ENCODE measurements at regions not wholly inside any gene's neighbourhood (a gene's known extent, or its start where the extent isn't known, plus 50 kb on each side); places are given as distances from the start of the nearest gene placed in this dataset.

DNA sequence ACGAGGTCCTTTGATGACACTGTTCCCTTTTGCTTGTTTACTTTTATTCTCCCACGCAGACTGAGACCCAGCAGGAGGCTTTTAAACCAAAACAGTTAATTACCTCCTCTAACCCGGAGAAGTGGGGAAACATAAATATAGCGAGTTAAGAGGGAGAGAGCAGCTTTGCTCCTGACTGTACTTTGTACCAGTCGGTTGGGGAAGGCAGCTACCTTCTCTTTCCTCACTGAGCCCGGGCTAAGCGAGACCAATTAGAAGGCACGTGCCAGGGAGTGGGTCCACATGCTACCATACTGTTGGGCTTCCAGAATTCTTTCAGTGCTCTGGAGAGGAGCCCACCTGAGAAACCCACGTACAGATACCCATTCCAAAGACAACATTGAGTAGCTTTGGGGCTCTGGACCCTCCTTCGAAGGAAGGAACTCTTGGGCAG lies 124.2 kb downstream of the ZIC5 start:
- WGBS (ENCODE audit: extremely low coverage, insufficient read length, low lambda C conversion rate) = no CpG with 5 or more reads among the region's 10 CpGs
- H3K36me3 Mint-ChIP-seq (ENCODE audit: insufficient read depth in 1 of 3, low read depth in 3 of 3) = peaks cover 0 to 3% (median 0%) of the 10 kb centered on the region in 3 experiments; a peak in 1 of 7 replicates
- no peak overlapping the region for H3K9ac ChIP-seq (ENCODE audit: extremely low read depth, insufficient read length, low read length)
- H3K23ac ChIP-seq (ENCODE audit: insufficient read length, low read depth, low read length) = no peak overlapping the region
- H3K79me1 ChIP-seq (ENCODE audit: insufficient read depth, low read depth, low read length, poor library complexity, severe bottlenecking) = no peaks in the 10 kb centered on the region
- H3K4me1 ChIP-seq (ENCODE audit: insufficient read depth, low read length) = peaks cover 3% of the 10 kb centered on the region
- no peaks in the 10 kb centered on the region for H3K27me3 ChIP-seq (ENCODE audit: insufficient read depth, low read length)
- no peak overlapping the region for H2BK12ac ChIP-seq (ENCODE audit: insufficient read length, low read depth, low read length)
- H3K4me3 Mint-ChIP-seq = no peak overlapping the region
- H4K8ac ChIP-seq (replicated peaks; ENCODE audit: insufficient read length, low read depth, low read length) = no peak overlapping the region
- no peak overlapping the region for H4K5ac ChIP-seq (ENCODE audit: insufficient read length, low read depth, low read length)
- no peak overlapping the region for H2AK5ac ChIP-seq (ENCODE audit: insufficient read length, low read length)
- H3K9me3 ChIP-seq (ENCODE audit: control insufficient read depth, low read depth, low read length) = no peaks in the 10 kb centered on the region
- H2BK120ac ChIP-seq (ENCODE audit: low read depth, low read length, poor library complexity, severe bottlenecking) = no peak overlapping the region
- no peak overlapping the region for H3K14ac ChIP-seq (ENCODE audit: insufficient read depth, low read length)
- no peak overlapping the region for H3K4me2 ChIP-seq (ENCODE audit: insufficient read depth, insufficient read length, low read length)
- no peak overlapping the region for H4K91ac ChIP-seq (ENCODE audit: insufficient read length, low read depth, low read length)
- no peak overlapping the region for H3K56ac ChIP-seq (ENCODE audit: insufficient read length, low read depth, low read length)
- H3K23me2 ChIP-seq (ENCODE audit: insufficient read length, low read depth, low read length, poor library complexity, severe bottlenecking) = no peaks in the 10 kb centered on the region
- no peak overlapping the region for H3T11ph ChIP-seq (ENCODE audit: low read length)
- no peaks in the 10 kb centered on the region for H3K27me3 Mint-ChIP-seq (ENCODE audit: low read depth)
- H3K18ac ChIP-seq (ENCODE audit: insufficient read length, low read depth, low read length) = no peak overlapping the region
- no peak overlapping the region for H2BK15ac ChIP-seq (ENCODE audit: low read depth, low read length)
- H3K27ac Mint-ChIP-seq = no peak overlapping the region
- TF ChIP-seq, protein P1, sequence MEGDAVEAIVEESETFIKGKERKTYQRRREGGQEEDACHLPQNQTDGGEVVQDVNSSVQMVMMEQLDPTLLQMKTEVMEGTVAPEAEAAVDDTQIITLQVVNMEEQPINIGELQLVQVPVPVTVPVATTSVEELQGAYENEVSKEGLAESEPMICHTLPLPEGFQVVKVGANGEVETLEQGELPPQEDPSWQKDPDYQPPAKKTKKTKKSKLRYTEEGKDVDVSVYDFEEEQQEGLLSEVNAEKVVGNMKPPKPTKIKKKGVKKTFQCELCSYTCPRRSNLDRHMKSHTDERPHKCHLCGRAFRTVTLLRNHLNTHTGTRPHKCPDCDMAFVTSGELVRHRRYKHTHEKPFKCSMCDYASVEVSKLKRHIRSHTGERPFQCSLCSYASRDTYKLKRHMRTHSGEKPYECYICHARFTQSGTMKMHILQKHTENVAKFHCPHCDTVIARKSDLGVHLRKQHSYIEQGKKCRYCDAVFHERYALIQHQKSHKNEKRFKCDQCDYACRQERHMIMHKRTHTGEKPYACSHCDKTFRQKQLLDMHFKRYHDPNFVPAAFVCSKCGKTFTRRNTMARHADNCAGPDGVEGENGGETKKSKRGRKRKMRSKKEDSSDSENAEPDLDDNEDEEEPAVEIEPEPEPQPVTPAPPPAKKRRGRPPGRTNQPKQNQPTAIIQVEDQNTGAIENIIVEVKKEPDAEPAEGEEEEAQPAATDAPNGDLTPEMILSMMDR (conservative IDR thresholded peaks at IDR 0.05) = no peak
- peaks cover 29 to 38% of the 10 kb centered on the region in 2 experiments for H3K4me1 Mint-ChIP-seq
- H2AFZ ChIP-seq (ENCODE audit: low read length) = no peak overlapping the region
- no peak overlapping the region for H3K4ac ChIP-seq (ENCODE audit: low read depth, low read length)
- H3K9me3 Mint-ChIP-seq = no peaks in the 10 kb centered on the region
- H3K79me2 ChIP-seq (ENCODE audit: insufficient read depth, low read length) = no peaks in the 10 kb centered on the region
- no peaks in the 10 kb centered on the region for H4K20me1 ChIP-seq (ENCODE audit: control insufficient read depth, insufficient read depth, insufficient read length)
- H2BK5ac ChIP-seq (ENCODE audit: insufficient read length, low read length) = no peak overlapping the region
- no peak overlapping the region for H3K27ac ChIP-seq (ENCODE audit: insufficient read length, low read depth, low read length)
- H2BK20ac ChIP-seq (ENCODE audit: low read depth, low read length, poor library complexity, severe bottlenecking) = no peak overlapping the region
- no peak for DNase-seq

Measured in H9 (cell line).